Ishikawa (cell line): ENCODE measurements at regions not wholly inside any gene's neighbourhood (a gene's known extent, or its start where the extent isn't known, plus 50 kb on each side); places are given as distances from the start of the nearest gene placed in this dataset.

Experiments used
- CEBPB ChIP-seq: IDR thresholded peaks from 2 replicates; pipeline ENCODE4 v1.6.1; 2012
- CREB1 ChIP-seq: IDR thresholded peaks from 2 replicates; pipeline ENCODE4 v1.6.1; 2012; ENCODE audit warnings: low read depth
- EGR1 ChIP-seq: IDR thresholded peaks from 2 replicates; pipeline ENCODE4 v1.6.1; 2012
- EP300 ChIP-seq: IDR thresholded peaks from 2 replicates; pipeline ENCODE4 v1.6.1; 2012; ENCODE audit warnings: borderline replicate concordance
- FOXM1 ChIP-seq: IDR thresholded peaks from 2 replicates; pipeline ENCODE4 v1.6.1; 2012; ENCODE audit warnings: low read depth, borderline replicate concordance
- NFIC ChIP-seq: IDR thresholded peaks from 2 replicates; pipeline ENCODE4 v1.6.1; 2012
- RAD21 ChIP-seq: IDR thresholded peaks from 2 replicates; pipeline ENCODE4 v1.6.1; 2012; ENCODE audit warnings: low read depth
- TAF1 ChIP-seq: IDR thresholded peaks from 2 replicates; pipeline ENCODE4 v1.6.1; 2012; ENCODE audit warnings: low read depth, mild to moderate bottlenecking
- TCF12 ChIP-seq: IDR thresholded peaks from 2 replicates; pipeline ENCODE4 v1.6.1; 2012; ENCODE audit warnings: low read depth
- TEAD4 ChIP-seq: IDR thresholded peaks from 2 replicates; pipeline ENCODE4 v1.6.1; 2012
- USF1 ChIP-seq: IDR thresholded peaks from 2 replicates; pipeline ENCODE4 v1.6.1; 2012
- YY1 ChIP-seq: IDR thresholded peaks from 2 replicates; pipeline ENCODE4 v1.6.1; 2012; ENCODE audit warnings: low read depth
- ZBTB7A ChIP-seq: IDR thresholded peaks from 2 replicates; pipeline ENCODE4 v1.6.1; 2012; ENCODE audit warnings: low read depth
- TF ChIP-seq, protein P1 (sequence below): IDR thresholded peaks from 2 replicates; pipeline ENCODE4 v1.6.1; 2012
- TF ChIP-seq, protein P2 (sequence below): IDR thresholded peaks from 2 replicates; pipeline ENCODE4 v1.6.1; 2012; ENCODE audit warnings: low read depth, mild to moderate bottlenecking

GRCh38 chr10:29158066-29158465 is 130.8 kb upstream of the LYZL1 start:
- no peak for TF ChIP-seq NFIC
- TF ChIP-seq, protein P1, sequence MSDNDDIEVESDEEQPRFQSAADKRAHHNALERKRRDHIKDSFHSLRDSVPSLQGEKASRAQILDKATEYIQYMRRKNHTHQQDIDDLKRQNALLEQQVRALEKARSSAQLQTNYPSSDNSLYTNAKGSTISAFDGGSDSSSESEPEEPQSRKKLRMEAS = no peak
- no peak for TF ChIP-seq TCF12
- TF ChIP-seq CREB1 = no peak
- no peak for TF ChIP-seq RAD21
- TF ChIP-seq USF1 = no peak
- TF ChIP-seq, protein P2, sequence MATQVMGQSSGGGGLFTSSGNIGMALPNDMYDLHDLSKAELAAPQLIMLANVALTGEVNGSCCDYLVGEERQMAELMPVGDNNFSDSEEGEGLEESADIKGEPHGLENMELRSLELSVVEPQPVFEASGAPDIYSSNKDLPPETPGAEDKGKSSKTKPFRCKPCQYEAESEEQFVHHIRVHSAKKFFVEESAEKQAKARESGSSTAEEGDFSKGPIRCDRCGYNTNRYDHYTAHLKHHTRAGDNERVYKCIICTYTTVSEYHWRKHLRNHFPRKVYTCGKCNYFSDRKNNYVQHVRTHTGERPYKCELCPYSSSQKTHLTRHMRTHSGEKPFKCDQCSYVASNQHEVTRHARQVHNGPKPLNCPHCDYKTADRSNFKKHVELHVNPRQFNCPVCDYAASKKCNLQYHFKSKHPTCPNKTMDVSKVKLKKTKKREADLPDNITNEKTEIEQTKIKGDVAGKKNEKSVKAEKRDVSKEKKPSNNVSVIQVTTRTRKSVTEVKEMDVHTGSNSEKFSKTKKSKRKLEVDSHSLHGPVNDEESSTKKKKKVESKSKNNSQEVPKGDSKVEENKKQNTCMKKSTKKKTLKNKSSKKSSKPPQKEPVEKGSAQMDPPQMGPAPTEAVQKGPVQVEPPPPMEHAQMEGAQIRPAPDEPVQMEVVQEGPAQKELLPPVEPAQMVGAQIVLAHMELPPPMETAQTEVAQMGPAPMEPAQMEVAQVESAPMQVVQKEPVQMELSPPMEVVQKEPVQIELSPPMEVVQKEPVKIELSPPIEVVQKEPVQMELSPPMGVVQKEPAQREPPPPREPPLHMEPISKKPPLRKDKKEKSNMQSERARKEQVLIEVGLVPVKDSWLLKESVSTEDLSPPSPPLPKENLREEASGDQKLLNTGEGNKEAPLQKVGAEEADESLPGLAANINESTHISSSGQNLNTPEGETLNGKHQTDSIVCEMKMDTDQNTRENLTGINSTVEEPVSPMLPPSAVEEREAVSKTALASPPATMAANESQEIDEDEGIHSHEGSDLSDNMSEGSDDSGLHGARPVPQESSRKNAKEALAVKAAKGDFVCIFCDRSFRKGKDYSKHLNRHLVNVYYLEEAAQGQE = no peak

- TF ChIP-seq RAD21 = no peak
- TF ChIP-seq FOXM1 = no peak
- no peak for TF ChIP-seq YY1
- no peak for TF ChIP-seq TCF12
- TF ChIP-seq CEBPB = no peak
- TF ChIP-seq EP300 = no peak
- TF ChIP-seq EGR1 = no peak
- no peak for TF ChIP-seq ZBTB7A
- TF ChIP-seq, protein P2 = no peak
- TF ChIP-seq TEAD4 = no peak
These were observed 128.7 kb upstream of the LYZL1 start for GRCh38 chr10:29160150-29160617.

DNA sequence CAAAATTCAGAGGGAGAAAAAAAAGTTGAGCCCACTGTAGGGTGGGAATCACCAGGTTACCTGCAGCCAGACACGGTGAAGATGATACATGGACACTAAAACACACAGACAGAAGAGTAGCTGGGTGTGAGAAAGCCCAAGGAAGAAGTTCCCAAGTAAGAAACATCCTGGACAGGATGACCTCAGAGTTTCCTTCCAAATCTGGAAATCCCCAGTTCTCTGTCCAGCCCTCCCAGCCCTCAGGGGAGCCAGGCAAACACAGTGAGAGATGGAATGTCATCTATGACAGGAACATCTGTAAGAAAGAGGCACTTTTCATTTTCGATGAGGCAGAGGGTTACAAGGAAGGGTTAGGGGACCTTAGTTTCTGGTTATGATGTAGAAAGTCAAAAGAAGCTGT is 125.1 kb upstream of the LYZL1 start:
- TF ChIP-seq ZBTB7A (no peak), TAF1 (no peak), CEBPB (no peak), FOXM1 (no peak), YY1 (no peak), NFIC (no peak), EP300 (no peak), CREB1 (no peak), RAD21 (no peak), TEAD4 (no peak), USF1 (no peak), TCF12 (no peak), EGR1 (no peak)
- TF ChIP-seq, protein P2 = no peak
- TF ChIP-seq, protein P1 = no peak

DNA sequence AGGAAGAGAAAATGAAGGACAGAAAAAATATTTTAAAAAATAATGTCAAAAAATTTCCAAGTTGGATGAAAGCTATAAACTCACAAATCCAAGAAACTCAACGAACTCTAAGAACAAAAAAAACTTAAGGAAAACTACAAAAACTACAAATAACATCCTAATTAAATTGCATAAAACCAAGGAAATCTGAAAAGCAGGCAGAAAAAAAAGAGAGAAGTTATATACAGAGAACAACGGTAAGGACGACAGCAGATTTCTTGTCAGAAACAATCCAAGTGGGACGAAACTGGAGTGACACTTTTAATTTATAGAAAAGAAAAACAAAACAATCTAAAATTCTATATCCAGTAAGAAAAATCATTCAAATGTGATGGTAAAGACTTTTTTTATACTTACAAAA is 122.2 kb upstream of the LYZL1 start:
- TF ChIP-seq NFIC (no peak), CEBPB (no peak), FOXM1 (no peak)

- TF ChIP-seq, protein P2 = no peak
These were observed 119.8 kb upstream of the LYZL1 start for GRCh38 chr10:29169021-29169420.
